GM18909 (cell line): ENCODE measurements at regions not wholly inside any gene's neighbourhood (a gene's known extent, or its start where the extent isn't known, plus 50 kb on each side); places are given as distances from the start of the nearest gene placed in this dataset.

ENCODE experiments used
- ATAC-seq: cut with Tn5 transposase; IDR thresholded peaks from one replicate; pipeline ENCODE4 v1.9.1; 2021; ENCODE audit warnings: mild to moderate bottlenecking; ENCODE audit not compliant: unreplicated experiment, poor library complexity

- no peak for ATAC-seq
Measured at GRCh38 chr1:234756066-234756774, 146.2 kb upstream of the IRF2BP2 start.

GRCh38 chr1:234755449-234755863, 145.5 kb upstream of the IRF2BP2 start:
- ATAC-seq, result no peak

- ATAC-seq, result no peak
Measured at GRCh38 chr1:234753979-234754378, 144.0 kb upstream of the IRF2BP2 start.

GRCh38 chr1:234752927-234753326, 142.9 kb upstream of the IRF2BP2 start:
- ATAC-seq, result no peak

GRCh38 chr1:234751678-234752077, 141.7 kb upstream of the IRF2BP2 start:
- no peak for ATAC-seq

- ATAC-seq, result no peak
Measured at GRCh38 chr1:234750922-234751627, 141.1 kb upstream of the IRF2BP2 start.

- ATAC-seq, result no peak
Measured at GRCh38 chr1:234748713-234749112, 138.7 kb upstream of the IRF2BP2 start.

- no peak for ATAC-seq
Measured at GRCh38 chr1:234748066-234748465, 138.1 kb upstream of the IRF2BP2 start.

GRCh38 chr1:234746798-234747196, 136.8 kb upstream of the IRF2BP2 start:
- ATAC-seq, result no peak

GRCh38 chr1:234745844-234746797, 136.1 kb upstream of the IRF2BP2 start:
- ATAC-seq, result no peak

GRCh38 chr1:234745276-234745675, 135.3 kb upstream of the IRF2BP2 start:
- ATAC-seq, result no peak

- no peak for ATAC-seq
Measured at GRCh38 chr1:234743791-234744611, 134.0 kb upstream of the IRF2BP2 start.

GRCh38 chr1:234742622-234743021, 132.6 kb upstream of the IRF2BP2 start:
- no peak for ATAC-seq

GRCh38 chr1:234737967-234738314, 128.0 kb upstream of the IRF2BP2 start:
- no peak for ATAC-seq

GRCh38 chr1:234735916-234736315, 125.9 kb upstream of the IRF2BP2 start:
- ATAC-seq, result no peak

- no peak for ATAC-seq
Measured at GRCh38 chr1:234735476-234735875, 125.5 kb upstream of the IRF2BP2 start.

GRCh38 chr1:234734869-234735268, 124.9 kb upstream of the IRF2BP2 start:
- ATAC-seq, result no peak

GRCh38 chr1:234734412-234734835, 124.4 kb upstream of the IRF2BP2 start:
- no peak for ATAC-seq

- ATAC-seq, result no peak
Measured at GRCh38 chr1:234733427-234733826, 123.4 kb upstream of the IRF2BP2 start.
